Vagina (tissue), 2 donors: ENCODE measurements at regions not wholly inside any gene's neighbourhood (a gene's known extent, or its start where the extent isn't known, plus 50 kb on each side); places are given as distances from the start of the nearest gene placed in this dataset.

Source experiments
- POLR2A ChIP-seq, 2 donors: fragments of 450-650 bp; IDR thresholded peaks; one replicate each; pipeline ENCODE4 v1.6.1; 2017; ENCODE audit warnings: antibody characterized with exemption in 2 of 2, mild to moderate bottlenecking in 2 of 2, moderate library complexity in 2 of 2
- TF ChIP-seq, protein P1 (sequence below), 3 experiments: fragments of 450-650 bp in 2 of 3; fragments of 200-600 bp in 1 of 3; sonication (generic) in 1 of 3; IDR thresholded peaks; one replicate each; pipeline ENCODE4 v1.5.1; 2017 to 2019; ENCODE audit warnings: antibody characterized with exemption in 3 of 3, mild to moderate bottlenecking in 2 of 3, moderate library complexity in 2 of 3

DNA sequence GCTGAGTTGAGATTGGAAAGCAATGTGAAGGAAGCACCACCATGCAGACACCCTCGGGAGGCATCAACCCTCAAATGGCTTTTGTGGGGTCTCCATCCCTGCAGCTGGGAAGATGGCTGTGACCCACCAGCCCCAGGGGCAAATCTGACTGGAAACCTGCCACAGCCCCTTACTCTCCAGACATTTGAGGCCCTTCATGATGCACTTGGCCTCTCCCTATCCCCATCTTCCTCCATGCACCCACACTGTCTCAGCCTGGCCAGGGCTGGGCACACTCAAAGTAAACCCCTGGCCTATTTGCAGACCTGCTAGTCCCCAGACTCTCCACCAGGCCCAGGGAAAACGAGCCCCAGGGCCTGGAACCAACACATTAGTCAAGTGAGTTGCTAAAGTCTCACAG lies 205.2 kb downstream of the MATN1 start:
- TF ChIP-seq, protein P1, sequence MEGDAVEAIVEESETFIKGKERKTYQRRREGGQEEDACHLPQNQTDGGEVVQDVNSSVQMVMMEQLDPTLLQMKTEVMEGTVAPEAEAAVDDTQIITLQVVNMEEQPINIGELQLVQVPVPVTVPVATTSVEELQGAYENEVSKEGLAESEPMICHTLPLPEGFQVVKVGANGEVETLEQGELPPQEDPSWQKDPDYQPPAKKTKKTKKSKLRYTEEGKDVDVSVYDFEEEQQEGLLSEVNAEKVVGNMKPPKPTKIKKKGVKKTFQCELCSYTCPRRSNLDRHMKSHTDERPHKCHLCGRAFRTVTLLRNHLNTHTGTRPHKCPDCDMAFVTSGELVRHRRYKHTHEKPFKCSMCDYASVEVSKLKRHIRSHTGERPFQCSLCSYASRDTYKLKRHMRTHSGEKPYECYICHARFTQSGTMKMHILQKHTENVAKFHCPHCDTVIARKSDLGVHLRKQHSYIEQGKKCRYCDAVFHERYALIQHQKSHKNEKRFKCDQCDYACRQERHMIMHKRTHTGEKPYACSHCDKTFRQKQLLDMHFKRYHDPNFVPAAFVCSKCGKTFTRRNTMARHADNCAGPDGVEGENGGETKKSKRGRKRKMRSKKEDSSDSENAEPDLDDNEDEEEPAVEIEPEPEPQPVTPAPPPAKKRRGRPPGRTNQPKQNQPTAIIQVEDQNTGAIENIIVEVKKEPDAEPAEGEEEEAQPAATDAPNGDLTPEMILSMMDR (IDR thresholded peaks at IDR 0.05): no peak
- no peak for TF ChIP-seq POLR2A (IDR thresholded peaks at IDR 0.05)
